SIG-M5 treated with dmso at 0.1 percent for 504 hours (cell line): ENCODE measurements at regions not wholly inside any gene's neighbourhood (a gene's known extent, or its start where the extent isn't known, plus 50 kb on each side); places are given as distances from the start of the nearest gene placed in this dataset.
A peak's percentile ranks its signal among the peaks of the same experiment; 100 is the strongest.
"Not testable (repeated sequence)": the region's sequence is repeated elsewhere in the genome, so short reads cannot be mapped to it uniquely, and the experiment has no call there.

Source experiments
- DNase-seq: peaks from one replicate; lab custom pipeline; 2025; ENCODE audit not compliant: unreplicated experiment; lab: John Stamatoyannopoulos, UW

DNA sequence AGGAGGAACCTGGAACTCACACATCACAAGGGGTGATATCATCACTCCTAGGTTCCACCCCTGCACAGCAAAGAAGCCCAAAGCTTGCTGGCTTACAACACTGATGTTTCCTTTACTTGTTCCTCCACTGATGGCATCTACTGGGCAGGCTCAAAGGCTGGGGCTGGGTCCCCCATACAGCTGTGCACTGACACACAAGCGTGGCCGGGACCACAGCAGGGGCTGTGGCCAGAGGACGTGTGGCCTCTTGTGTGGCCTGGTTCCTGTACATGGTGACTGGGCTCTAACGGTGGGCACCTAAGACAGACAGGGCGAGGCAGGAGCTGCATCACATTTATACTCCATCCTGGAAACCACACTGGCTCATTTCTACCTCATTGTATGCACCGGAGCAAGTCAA, 264.4 kb upstream of the FOXF1 start:
- DNase-seq, result no peak

DNA sequence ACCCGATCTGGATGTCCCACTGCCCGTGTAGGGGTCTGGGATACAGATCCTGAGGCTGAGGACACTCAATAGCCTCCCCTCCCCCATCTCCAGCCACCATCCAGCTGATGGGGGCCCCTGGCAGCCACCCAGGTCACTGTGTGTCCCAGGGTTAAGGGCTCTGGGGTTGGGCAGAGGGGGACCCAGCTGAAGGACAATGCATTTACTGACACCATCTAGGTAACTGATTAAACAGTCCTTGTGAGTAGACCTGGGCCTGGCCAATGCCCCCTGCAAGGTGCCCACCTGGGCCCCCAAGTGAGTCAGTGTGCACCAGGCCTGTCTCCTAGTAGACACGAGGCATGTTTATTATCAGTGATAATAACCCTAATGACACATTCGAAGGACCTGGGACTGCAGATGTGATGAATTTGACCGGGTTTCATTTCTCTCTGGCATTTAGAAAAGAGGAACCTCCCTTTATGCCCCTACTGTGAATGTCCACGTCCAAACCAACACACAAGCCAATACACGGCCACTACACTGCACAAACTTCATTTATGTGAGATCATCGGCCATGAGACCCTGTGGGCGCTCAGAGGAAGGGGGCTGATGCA, 261.9 kb upstream of the FOXF1 start:
- no peak for DNase-seq

DNA sequence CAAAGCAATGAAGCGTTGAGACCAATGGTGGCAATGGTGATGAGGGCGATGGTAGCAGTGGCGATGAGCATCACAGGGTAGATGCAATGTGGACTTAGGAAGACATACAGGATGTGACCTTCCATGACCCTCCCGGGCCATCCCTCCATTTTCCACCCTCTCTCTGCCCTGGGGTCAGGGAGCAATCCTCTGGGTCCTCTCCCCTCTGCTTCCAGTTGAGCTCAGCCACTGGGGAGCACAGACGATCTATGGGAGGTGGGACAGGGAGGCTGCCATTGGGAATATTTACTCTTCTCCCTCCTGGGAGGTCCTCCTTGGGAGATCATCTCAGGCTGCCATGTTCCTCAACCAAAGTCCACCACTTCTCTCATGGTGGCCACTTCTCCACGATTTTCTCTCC, 260.7 kb upstream of the FOXF1 start:
- DNase-seq, result no peak

DNA sequence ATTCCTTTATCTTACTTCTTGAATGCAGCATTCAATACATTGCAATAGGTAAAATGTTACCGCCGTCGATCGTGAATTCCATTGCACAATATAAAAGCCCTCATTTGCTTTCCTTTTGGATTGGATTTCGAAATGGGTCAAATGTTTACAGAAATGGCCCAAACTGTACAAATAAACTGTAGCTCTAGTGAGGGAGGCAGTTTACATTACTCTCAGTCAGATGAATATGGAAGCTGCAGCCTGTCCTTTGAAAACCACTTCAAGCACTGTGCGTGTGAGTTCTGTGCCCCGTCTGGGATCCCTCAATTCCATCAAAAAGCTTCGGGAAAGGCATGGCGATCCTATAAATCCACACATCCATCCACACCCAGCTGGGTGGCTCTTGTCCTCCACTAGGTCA, 258.6 kb upstream of the FOXF1 start:
- no peak for DNase-seq

GRCh38 chr16:86252596-86252995, 257.7 kb upstream of the FOXF1 start:
- peak; percentile 11 for DNase-seq

GRCh38 chr16:86255966-86256365, 254.4 kb upstream of the FOXF1 start:
- no peak for DNase-seq

DNA sequence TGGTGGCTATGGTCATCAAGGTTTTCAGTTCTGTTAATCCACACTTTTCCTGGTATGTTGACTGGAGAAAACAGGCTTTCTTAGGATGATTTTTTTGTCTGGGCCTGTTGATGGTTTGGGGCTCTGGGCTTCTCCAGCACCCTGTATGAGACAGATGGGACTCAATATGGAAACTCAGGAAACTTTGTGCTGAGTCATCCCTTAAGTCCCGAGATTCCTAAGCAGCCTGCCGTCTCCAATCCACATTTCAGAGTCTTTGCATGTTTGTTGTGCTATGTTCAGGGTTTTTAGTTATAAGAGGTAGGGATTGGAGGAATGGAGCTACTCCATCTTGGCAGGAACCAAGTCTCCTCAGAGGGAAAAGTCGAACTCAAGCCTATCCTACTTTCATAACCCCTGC, 253.3 kb upstream of the FOXF1 start:
- no peak for DNase-seq

GRCh38 chr16:86257546-86257945, 252.8 kb upstream of the FOXF1 start:
- DNase-seq, result no peak

DNA sequence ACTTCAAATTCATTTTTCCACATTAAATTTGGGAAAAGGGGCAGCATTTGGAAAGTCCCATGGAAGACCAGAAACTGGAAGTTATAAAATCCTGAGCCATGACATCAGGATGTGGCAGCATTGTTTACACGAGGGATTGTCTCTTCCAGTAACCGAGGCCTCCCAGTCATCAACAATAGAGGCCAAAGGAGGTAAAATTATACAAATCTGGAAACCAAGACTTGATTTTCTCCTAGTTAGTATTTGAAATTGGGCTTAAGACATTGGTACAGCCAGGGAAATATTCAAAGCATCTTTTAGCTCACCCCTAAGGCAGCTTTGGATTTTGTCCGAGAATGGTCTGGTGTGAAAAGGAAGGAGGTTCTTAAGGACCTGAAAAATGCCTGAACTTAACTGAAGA, 251.6 kb upstream of the FOXF1 start:
- no peak for DNase-seq

DNA sequence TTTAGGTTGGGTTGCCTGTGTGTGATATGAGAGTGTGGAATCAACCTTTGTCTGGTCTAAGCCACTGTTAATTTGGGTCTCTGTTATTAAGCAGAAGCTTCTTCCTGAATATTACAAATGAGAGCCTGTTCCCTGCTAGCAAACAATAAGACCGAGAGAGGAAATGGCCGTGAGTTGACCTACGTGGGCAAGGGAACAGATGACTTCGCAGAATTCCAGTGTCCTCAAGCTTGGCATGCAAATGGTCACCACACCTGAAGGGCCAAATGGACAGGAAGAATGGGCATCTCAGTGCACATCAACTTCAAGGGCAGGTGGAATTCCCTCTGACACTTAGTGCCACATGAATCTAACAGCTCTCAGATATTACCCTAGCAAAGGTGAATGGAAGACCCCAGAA, 250.8 kb upstream of the FOXF1 start:
- DNase-seq, result no peak

- peak; percentile 1 for DNase-seq
Measured at GRCh38 chr16:86261379-86261778, 248.9 kb upstream of the FOXF1 start.

DNA sequence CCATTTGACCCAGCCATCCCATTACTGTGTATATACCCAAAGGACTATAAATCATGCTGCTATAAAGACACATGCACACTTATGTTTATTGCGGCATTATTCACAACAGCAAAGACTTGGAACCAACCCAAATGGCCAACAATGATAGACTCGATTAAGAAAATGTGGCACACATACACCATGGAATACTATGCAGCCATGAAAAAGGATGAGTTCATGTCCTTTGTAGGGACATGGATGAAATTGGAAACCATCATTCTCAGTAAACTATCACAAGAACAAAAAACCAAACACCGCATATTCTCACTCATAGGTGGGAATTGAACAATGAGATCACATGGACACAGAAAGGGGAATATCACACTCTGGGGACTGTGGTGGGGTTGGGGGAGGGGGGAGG, 242.7 kb upstream of the FOXF1 start:
- DNase-seq, result not testable (repeated sequence)

- DNase-seq, result no peak
Measured at GRCh38 chr16:86270696-86271095, 239.6 kb upstream of the FOXF1 start.

DNA sequence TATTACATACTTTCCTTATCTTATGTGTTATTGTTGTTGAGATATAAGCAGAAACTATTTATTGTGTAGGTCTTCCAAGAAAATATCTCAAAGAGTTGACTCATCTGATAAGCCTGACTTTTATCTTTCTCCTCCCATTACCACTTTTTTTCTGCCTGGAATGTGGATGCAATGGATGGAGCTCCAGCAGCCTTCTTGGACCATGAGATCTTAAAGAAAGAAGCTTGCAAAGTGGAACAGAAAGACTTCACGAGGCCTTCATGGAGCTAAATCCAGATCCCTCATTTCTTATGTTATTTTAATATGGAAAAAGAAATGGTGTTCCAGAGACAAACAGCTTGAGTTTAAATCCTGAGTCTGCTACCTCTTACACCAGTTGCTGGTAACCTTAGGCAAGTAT, 237.6 kb upstream of the FOXF1 start:
- no peak for DNase-seq

DNA sequence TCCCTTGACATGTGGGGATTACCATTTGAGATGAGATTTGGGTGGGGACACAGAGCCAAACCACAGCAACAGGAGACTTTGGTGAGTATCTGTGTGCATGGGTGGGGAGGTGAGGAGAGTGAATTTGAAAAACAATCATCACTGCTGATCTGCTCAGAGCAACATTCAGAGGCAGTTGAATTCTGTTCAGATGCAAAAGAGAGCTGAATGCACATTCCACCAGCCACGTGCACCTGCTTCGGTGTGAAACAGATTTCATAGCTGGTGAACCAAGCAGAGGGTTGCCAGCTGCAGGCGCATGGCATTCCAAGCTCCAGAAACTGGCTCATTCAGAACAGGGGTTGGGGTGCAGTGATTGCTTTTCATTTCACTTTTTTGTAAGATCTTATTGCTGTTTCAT, 233.1 kb upstream of the FOXF1 start:
- no peak for DNase-seq

GRCh38 chr16:86277859-86278258, 232.5 kb upstream of the FOXF1 start:
- not testable (repeated sequence) for DNase-seq

GRCh38 chr16:86281421-86281820, 228.9 kb upstream of the FOXF1 start:
- DNase-seq, result no peak

- DNase-seq, result no peak
Measured at GRCh38 chr16:86283944-86284343, 226.4 kb upstream of the FOXF1 start.

GRCh38 chr16:86285421-86285820, 224.9 kb upstream of the FOXF1 start:
- DNase-seq, result no peak

DNA sequence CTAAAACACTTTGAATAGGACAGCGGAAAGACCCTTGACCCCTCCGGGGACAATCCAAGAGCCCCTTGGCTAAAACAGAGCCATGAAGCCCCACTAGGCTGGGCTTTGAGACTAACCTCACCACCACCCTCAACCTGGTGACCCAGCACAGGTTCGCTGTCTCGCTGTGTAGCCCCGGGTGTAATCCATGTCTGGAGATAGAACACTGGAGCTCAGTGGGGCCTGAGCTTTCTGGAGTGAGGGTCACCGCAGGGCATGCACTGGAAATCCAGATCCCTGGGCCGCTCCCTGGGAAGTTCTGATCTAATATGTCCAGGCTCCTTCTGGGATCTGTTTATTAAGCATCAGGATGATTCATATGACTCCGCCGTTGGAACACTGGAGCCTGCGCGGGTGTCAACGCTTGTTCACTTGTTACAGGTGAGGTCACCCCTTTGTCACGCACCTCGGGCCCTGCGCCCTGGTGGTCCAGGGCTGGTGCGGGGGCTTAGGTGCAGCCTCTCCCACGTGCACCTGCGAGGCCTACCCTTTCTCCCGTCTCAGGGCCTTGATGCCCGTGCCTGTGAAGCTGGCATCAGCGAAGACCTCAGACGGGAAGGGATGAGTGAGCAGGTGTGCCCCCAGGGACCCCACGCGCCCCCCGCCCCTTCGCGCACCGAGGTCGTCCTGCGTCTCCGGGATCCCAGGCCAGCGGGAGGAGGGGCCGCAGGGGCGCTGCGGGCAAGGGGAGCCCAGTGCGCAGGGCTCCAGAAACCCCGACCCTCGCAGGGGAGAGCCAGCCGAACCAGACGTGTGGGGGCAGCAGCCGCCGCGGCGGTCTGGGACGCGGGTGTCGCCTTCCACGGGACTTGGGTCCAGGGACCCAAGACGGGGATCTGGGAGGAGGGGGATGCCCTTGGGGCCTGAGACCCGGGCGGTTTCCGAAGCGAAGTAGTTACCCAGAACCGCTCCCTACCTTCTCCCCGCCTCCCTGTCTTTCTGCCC, 224.1 kb upstream of the FOXF1 start:
- no peak for DNase-seq

DNA sequence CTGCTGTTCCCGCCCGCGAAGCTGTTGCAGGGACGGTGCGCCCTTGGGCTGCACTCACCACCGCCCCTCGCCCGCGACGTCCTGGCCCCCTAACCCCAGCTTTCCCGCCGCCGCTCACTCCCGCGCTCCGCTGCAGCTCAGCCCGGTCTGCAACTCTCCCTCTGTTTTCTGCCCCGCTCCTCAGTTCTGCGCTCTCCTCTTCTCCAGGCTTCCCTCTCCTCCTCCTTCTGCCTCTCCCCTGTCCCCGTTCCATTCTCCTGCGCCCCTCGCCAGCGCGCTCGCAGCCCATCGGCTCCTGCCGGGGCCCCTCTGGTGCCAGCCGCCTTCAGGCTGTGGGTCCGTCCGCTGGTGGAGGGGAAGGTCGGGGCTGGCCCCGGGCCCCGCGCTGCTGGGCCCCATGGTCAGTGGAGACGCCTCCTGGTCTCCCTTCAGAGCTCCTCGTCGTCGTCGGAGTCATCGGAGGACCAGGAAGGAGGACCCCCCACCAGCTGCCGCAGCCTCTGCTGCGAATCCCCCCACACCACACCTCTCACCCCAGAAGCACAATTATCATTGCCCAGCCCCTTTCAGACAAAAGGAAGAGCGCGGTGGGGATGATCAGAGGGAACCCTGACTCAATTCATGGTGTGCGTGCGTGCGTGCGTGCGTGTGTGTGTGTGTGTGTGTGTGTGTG, 223.2 kb upstream of the FOXF1 start:
- no peak for DNase-seq

DNA sequence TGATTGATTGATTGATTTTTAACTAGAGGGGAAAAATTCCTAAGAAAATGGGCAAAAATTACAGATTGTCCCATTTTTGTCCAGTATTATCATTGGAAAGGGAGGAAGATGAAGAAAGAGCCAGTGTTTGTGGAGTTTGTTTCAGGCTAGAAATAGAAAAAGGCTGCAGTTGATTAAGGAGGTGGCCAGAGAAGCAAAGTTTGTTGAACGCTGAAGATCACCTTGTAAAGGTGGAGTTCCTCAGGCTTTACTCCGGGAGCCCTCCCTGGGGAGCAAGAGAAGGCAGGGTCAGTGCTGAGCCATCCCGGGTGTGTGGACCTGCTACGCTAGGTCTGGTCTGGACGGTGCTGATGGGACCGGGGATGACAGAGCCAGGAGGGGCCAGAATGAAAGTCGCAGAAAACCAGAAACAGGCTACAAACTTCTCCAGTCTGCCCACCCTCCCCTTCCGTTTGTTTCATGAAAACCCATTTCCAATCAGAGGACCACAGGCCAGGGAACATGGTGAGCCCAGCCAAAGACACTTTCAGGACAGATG, 222.6 kb upstream of the FOXF1 start:
- no peak for DNase-seq
